ENCODE measurements at regions not wholly inside any gene's neighbourhood (a gene's known extent, or its start where the extent isn't known, plus 50 kb on each side); places are given as distances from the start of the nearest gene placed in this dataset.

DNA sequence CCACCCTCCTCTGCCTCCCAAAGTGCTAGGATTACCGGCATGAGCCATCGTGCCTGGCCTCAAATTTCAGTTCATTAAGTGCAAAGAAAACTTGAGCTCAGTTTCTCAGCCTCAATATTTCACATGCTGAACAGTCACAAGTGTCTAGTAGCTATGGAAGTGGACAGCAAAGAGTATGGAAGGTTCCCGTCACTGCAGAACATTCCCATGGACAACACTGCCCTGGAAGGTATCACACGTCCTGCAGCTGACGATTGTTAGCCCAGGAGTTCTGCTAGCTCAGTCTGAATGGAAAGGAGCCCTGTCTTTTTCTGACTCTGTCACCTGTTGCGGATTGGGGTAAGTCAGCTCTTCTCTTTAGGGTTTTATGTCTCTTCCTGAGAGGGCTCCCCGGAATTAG is 86.2 kb upstream of the PTPRM start:
- TF ChIP-seq, protein P1, sequence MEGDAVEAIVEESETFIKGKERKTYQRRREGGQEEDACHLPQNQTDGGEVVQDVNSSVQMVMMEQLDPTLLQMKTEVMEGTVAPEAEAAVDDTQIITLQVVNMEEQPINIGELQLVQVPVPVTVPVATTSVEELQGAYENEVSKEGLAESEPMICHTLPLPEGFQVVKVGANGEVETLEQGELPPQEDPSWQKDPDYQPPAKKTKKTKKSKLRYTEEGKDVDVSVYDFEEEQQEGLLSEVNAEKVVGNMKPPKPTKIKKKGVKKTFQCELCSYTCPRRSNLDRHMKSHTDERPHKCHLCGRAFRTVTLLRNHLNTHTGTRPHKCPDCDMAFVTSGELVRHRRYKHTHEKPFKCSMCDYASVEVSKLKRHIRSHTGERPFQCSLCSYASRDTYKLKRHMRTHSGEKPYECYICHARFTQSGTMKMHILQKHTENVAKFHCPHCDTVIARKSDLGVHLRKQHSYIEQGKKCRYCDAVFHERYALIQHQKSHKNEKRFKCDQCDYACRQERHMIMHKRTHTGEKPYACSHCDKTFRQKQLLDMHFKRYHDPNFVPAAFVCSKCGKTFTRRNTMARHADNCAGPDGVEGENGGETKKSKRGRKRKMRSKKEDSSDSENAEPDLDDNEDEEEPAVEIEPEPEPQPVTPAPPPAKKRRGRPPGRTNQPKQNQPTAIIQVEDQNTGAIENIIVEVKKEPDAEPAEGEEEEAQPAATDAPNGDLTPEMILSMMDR (IDR thresholded peaks at IDR 0.05 in 4 of 5, conservative IDR thresholded peaks at IDR 0.05 in 1 of 5) = no peak
- no peak for TF ChIP-seq POLR2A (IDR thresholded peaks at IDR 0.05)
